HG02642 (cell line): ENCODE measurements at regions not wholly inside any gene's neighbourhood (a gene's known extent, or its start where the extent isn't known, plus 50 kb on each side); places are given as distances from the start of the nearest gene placed in this dataset.

Experiments
- ATAC-seq: cut with Tn5 transposase; IDR thresholded peaks from one replicate; pipeline ENCODE4 v1.9.1; 2021; ENCODE audit warnings: mild to moderate bottlenecking; ENCODE audit not compliant: unreplicated experiment, poor library complexity

- ATAC-seq: no peak
Observed at GRCh38 chr22:48699511-48699910, 1128.2 kb downstream of the BRD1 start.

- ATAC-seq: no peak
Observed at GRCh38 chr22:48698618-48699017, 1129.1 kb downstream of the BRD1 start.

GRCh38 chr22:48697694-48698276, 1129.9 kb downstream of the BRD1 start:
- ATAC-seq: no peak

- no peak for ATAC-seq
Observed at GRCh38 chr22:48697223-48697622, 1130.5 kb downstream of the BRD1 start.

GRCh38 chr22:48696371-48696770, 1131.3 kb downstream of the BRD1 start:
- ATAC-seq: no peak

- no peak for ATAC-seq
Observed at GRCh38 chr22:48695731-48696305, 1131.9 kb downstream of the BRD1 start.

- no peak for ATAC-seq
Observed at GRCh38 chr22:48695251-48695650, 1132.4 kb downstream of the BRD1 start.

GRCh38 chr22:48694296-48694883, 1133.3 kb downstream of the BRD1 start:
- no peak for ATAC-seq

- no peak for ATAC-seq
Observed at GRCh38 chr22:48693377-48694135, 1134.1 kb downstream of the BRD1 start.

GRCh38 chr22:48692734-48693376, 1134.8 kb downstream of the BRD1 start:
- ATAC-seq: no peak

GRCh38 chr22:48691431-48691851, 1136.2 kb downstream of the BRD1 start:
- ATAC-seq: no peak

GRCh38 chr22:48690583-48691317, 1136.9 kb downstream of the BRD1 start:
- no peak for ATAC-seq

GRCh38 chr22:48689206-48689605, 1138.5 kb downstream of the BRD1 start:
- no peak for ATAC-seq

- no peak for ATAC-seq
Observed at GRCh38 chr22:48688366-48688765, 1139.3 kb downstream of the BRD1 start.

GRCh38 chr22:48687606-48688005, 1140.1 kb downstream of the BRD1 start:
- ATAC-seq: no peak

- ATAC-seq: no peak
Observed at GRCh38 chr22:48686694-48687302, 1140.9 kb downstream of the BRD1 start.

GRCh38 chr22:48685767-48686166, 1141.9 kb downstream of the BRD1 start:
- no peak for ATAC-seq

- no peak for ATAC-seq
Observed at GRCh38 chr22:48683640-48684039, 1144.0 kb downstream of the BRD1 start.

- ATAC-seq: no peak
Observed at GRCh38 chr22:48682504-48682903, 1145.2 kb downstream of the BRD1 start.

GRCh38 chr22:48680601-48681000, 1147.1 kb downstream of the BRD1 start:
- ATAC-seq: no peak
